ENCODE measurements at regions not wholly inside any gene's neighbourhood (a gene's known extent, or its start where the extent isn't known, plus 50 kb on each side); places are given as distances from the start of the nearest gene placed in this dataset.

- TF ChIP-seq FOXK2 (IDR thresholded peaks at IDR 0.05) = no peak
- TF ChIP-seq, protein P1, sequence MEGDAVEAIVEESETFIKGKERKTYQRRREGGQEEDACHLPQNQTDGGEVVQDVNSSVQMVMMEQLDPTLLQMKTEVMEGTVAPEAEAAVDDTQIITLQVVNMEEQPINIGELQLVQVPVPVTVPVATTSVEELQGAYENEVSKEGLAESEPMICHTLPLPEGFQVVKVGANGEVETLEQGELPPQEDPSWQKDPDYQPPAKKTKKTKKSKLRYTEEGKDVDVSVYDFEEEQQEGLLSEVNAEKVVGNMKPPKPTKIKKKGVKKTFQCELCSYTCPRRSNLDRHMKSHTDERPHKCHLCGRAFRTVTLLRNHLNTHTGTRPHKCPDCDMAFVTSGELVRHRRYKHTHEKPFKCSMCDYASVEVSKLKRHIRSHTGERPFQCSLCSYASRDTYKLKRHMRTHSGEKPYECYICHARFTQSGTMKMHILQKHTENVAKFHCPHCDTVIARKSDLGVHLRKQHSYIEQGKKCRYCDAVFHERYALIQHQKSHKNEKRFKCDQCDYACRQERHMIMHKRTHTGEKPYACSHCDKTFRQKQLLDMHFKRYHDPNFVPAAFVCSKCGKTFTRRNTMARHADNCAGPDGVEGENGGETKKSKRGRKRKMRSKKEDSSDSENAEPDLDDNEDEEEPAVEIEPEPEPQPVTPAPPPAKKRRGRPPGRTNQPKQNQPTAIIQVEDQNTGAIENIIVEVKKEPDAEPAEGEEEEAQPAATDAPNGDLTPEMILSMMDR (IDR thresholded peaks at IDR 0.05 in 2 of 3, conservative IDR thresholded peaks at IDR 0.05 in 1 of 3; ENCODE audit: control insufficient read depth in 2 of 3, extremely low read depth in 1 of 3, insufficient read depth in 1 of 3, low read depth in 3 of 3, low read length in 3 of 3) = no peak
- no peak for TF ChIP-seq TCF7 (IDR thresholded peaks at IDR 0.05; ENCODE audit: borderline replicate concordance)
- no peak for TF ChIP-seq CBX5 (IDR thresholded peaks at IDR 0.05; ENCODE audit: low read depth)
Observed at GRCh38 chr3:462851-463250, 266.3 kb downstream of the CHL1 start.

All from GM12878 (cell line).